PC-9 (cell line): ENCODE measurements at regions not wholly inside any gene's neighbourhood (a gene's known extent, or its start where the extent isn't known, plus 50 kb on each side); places are given as distances from the start of the nearest gene placed in this dataset.

Experiments used
- CTCF ChIP-seq: fragments of 200-600 bp; sonication (generic); conservative IDR thresholded peaks from 2 replicates; pipeline ENCODE4 v1.6.1; 2017; ENCODE audit warnings: mixed run types, antibody characterized with exemption, mild to moderate bottlenecking, moderate library complexity
- EZH2 ChIP-seq: fragments of 200-600 bp; sonication (generic); IDR thresholded peaks from 2 replicates; pipeline ENCODE4 v1.8.0; 2017; ENCODE audit warnings: antibody characterized with exemption, low read depth

- no peak for TF ChIP-seq CTCF
- TF ChIP-seq EZH2: no peak
Measured at GRCh38 chr6:16897669-16898068, 136.4 kb upstream of the ATXN1 start.
